Neural cell (in vitro differentiated cells): ENCODE measurements at regions not wholly inside any gene's neighbourhood (a gene's known extent, or its start where the extent isn't known, plus 50 kb on each side); places are given as distances from the start of the nearest gene placed in this dataset.

Source experiments
- H2AFZ ChIP-seq: fragments of 200-600, 300-800 bp; sonication (generic), shearing (Covaris generic); 2 replicates; pipeline ENCODE4 v1.6.0; 2014; ENCODE audit warnings: low read depth, mild to moderate bottlenecking, antibody characterized with exemption, low read length, moderate library complexity
- H3F3A ChIP-seq: fragments of 200-600 bp; shearing (Covaris generic); 2 replicates; pipeline ENCODE4 v1.6.1; 2016; ENCODE audit warnings: mild to moderate bottlenecking, moderate library complexity, mixed read lengths, antibody characterized with exemption, low read length; ENCODE audit not compliant: insufficient read depth, poor library complexity, severe bottlenecking
- H3K27ac ChIP-seq: fragments of 200-600, 300-800 bp; sonication (generic), shearing (Covaris generic); 2 replicates; pipeline ENCODE4 v1.5.1; 2014; ENCODE audit warnings: mild to moderate bottlenecking, low read length, moderate library complexity
- H3K27me3 ChIP-seq: fragments of 300-800, 200-600 bp; sonication (generic), shearing (Covaris generic); 2 replicates; pipeline ENCODE4 v1.6.0; 2014; ENCODE audit warnings: mild to moderate bottlenecking, low read depth, low read length, moderate library complexity; ENCODE audit not compliant: insufficient read depth
- H3K36me3 ChIP-seq: fragments of 300-800, 200-600 bp; sonication (generic), shearing (Covaris generic); 2 replicates; pipeline ENCODE4 v1.5.1; 2014; ENCODE audit warnings: mild to moderate bottlenecking, antibody characterized with exemption, low read length, moderate library complexity; ENCODE audit not compliant: insufficient read depth
- H3K4me2 ChIP-seq: fragments of 300-800, 200-600 bp; sonication (generic), shearing (Covaris generic); 2 replicates; pipeline ENCODE4 v1.6.0; 2014; ENCODE audit warnings: mild to moderate bottlenecking, low read length
- H3K4me3 ChIP-seq: fragments of 300-800, 200-600 bp; sonication (generic), shearing (Covaris generic); 2 replicates; pipeline ENCODE4 v1.5.1; 2014; ENCODE audit warnings: mild to moderate bottlenecking, low read length, moderate library complexity
- H3K79me2 ChIP-seq: fragments of 200-600 bp; shearing (Covaris generic); replicated peaks from 2 replicates; pipeline ENCODE4 v1.6.0; 2014; ENCODE audit warnings: mild to moderate bottlenecking, low read length, moderate library complexity; ENCODE audit not compliant: insufficient read depth
- H3K9ac ChIP-seq: fragments of 300-800, 200-600 bp; sonication (generic), shearing (Covaris generic); 2 replicates; pipeline ENCODE4 v1.6.1; 2016; ENCODE audit warnings: mild to moderate bottlenecking, low read length, mixed read lengths
- H3K9me2 ChIP-seq: fragments of 200-600 bp; shearing (Covaris generic); 2 replicates; pipeline ENCODE4 v1.6.1; 2016; ENCODE audit warnings: mild to moderate bottlenecking, low read length, mixed read lengths; ENCODE audit not compliant: insufficient read depth
- H3K9me3 ChIP-seq: fragments of 200-600, 300-800 bp; sonication (generic), shearing (Covaris generic); 2 replicates; pipeline ENCODE4 v1.6.1; 2016; ENCODE audit warnings: mild to moderate bottlenecking, mixed run types, low read length, moderate library complexity, mixed read lengths
- H4K20me1 ChIP-seq: fragments of 200-600 bp; shearing (Covaris generic); 2 replicates; pipeline ENCODE4 v1.6.1; 2016; ENCODE audit warnings: mild to moderate bottlenecking, mixed run types; ENCODE audit not compliant: insufficient read depth
- CTCF ChIP-seq: fragments of 450-650 bp; IDR thresholded peaks from 2 replicates; pipeline ENCODE4 v1.5.1; 2014; ENCODE audit warnings: antibody characterized with exemption, mild to moderate bottlenecking, moderate library complexity; ENCODE audit not compliant: poor library complexity, severe bottlenecking
- EP300 ChIP-seq: fragments of 450-650 bp; conservative IDR thresholded peaks from 2 replicates; pipeline ENCODE4 v1.6.1; 2014; ENCODE audit warnings: antibody characterized with exemption, mild to moderate bottlenecking, moderate library complexity; ENCODE audit not compliant: poor library complexity, severe bottlenecking
- EZH2 ChIP-seq: fragments of 200-600, 300-800 bp; shearing (Covaris generic), sonication (generic); IDR thresholded peaks from 2 replicates; pipeline ENCODE4 v1.6.1; 2014; ENCODE audit warnings: antibody characterized with exemption, low read length, borderline replicate concordance, mild to moderate bottlenecking; ENCODE audit not compliant: insufficient read depth, poor library complexity, severe bottlenecking
- MXI1 ChIP-seq: fragments of 450-650 bp; conservative IDR thresholded peaks from 2 replicates; pipeline ENCODE4 v1.6.1; 2014; ENCODE audit warnings: antibody characterized with exemption, mild to moderate bottlenecking; ENCODE audit not compliant: poor library complexity, severe bottlenecking
- POLR2AphosphoS5 ChIP-seq: IDR thresholded peaks from 2 replicates; pipeline ENCODE4 v1.6.1; 2012
- RAD21 ChIP-seq: fragments of 450-650 bp; conservative IDR thresholded peaks from 2 replicates; pipeline ENCODE4 v1.6.1; 2014; ENCODE audit warnings: antibody characterized with exemption, mild to moderate bottlenecking, moderate library complexity
- REST ChIP-seq: IDR thresholded peaks from 2 replicates; pipeline ENCODE4 v1.6.1; 2012; ENCODE audit warnings: borderline replicate concordance
- SMC3 ChIP-seq: fragments of 450-650 bp; conservative IDR thresholded peaks from 2 replicates; pipeline ENCODE4 v1.6.1; 2014; ENCODE audit warnings: antibody characterized with exemption, mild to moderate bottlenecking, moderate library complexity; ENCODE audit not compliant: poor library complexity
- TAF1 ChIP-seq: IDR thresholded peaks from 2 replicates; pipeline ENCODE4 v1.6.1; 2012; ENCODE audit warnings: low read depth

- no peaks in the 10 kb centered on the region for H4K20me1 ChIP-seq
- H3K27ac ChIP-seq: no peak overlapping the region
- no peak overlapping the region for H3K9ac ChIP-seq
- no peaks in the 10 kb centered on the region for H3K9me2 ChIP-seq
- H3K36me3 ChIP-seq: no peaks in the 10 kb centered on the region
- no peaks in the 10 kb centered on the region for H3F3A ChIP-seq
- no peak overlapping the region for H3K4me2 ChIP-seq
- no peaks in the 10 kb centered on the region for H3K79me2 ChIP-seq
- H3K9me3 ChIP-seq: no peaks in the 10 kb centered on the region
- no peak overlapping the region for H2AFZ ChIP-seq
- H3K27me3 ChIP-seq: no peaks in the 10 kb centered on the region
- no peak overlapping the region for H3K4me3 ChIP-seq
- TF ChIP-seq REST (no peak), TAF1 (no peak), EP300 (no peak), SMC3 (no peak), POLR2AphosphoS5 (no peak), EZH2 (no peak), MXI1 (no peak), RAD21 (no peak), CTCF (no peak)
These were observed 1411.2 kb upstream of the MIR17HG start for GRCh38 chr13:89936256-89936655.

GRCh38 chr13:89937420-89937819 is 1410.1 kb upstream of the MIR17HG start:
- no peaks in the 10 kb centered on the region for H3K9me3 ChIP-seq
- H3K4me2 ChIP-seq: no peak overlapping the region
- no peaks in the 10 kb centered on the region for H3K9me2 ChIP-seq
- no peaks in the 10 kb centered on the region for H4K20me1 ChIP-seq
- H3K27me3 ChIP-seq: no peaks in the 10 kb centered on the region
- H3K9ac ChIP-seq: no peak overlapping the region
- no peaks in the 10 kb centered on the region for H3F3A ChIP-seq
- H3K27ac ChIP-seq: no peak overlapping the region
- H3K4me3 ChIP-seq: no peak overlapping the region
- TF ChIP-seq MXI1 (no peak), TAF1 (no peak), EP300 (no peak), SMC3 (no peak), RAD21 (no peak), EZH2 (no peak), REST (no peak), POLR2AphosphoS5 (no peak), CTCF (no peak)
- no peaks in the 10 kb centered on the region for H3K79me2 ChIP-seq
- no peaks in the 10 kb centered on the region for H3K36me3 ChIP-seq
- no peak overlapping the region for H2AFZ ChIP-seq
